Astrocyte of the spinal cord (primary cell): ENCODE measurements at regions not wholly inside any gene's neighbourhood (a gene's known extent, or its start where the extent isn't known, plus 50 kb on each side); places are given as distances from the start of the nearest gene placed in this dataset.
A peak's percentile ranks its signal among the peaks of the same experiment; 100 is the strongest.
"Not testable (repeated sequence)": the region's sequence is repeated elsewhere in the genome, so short reads cannot be mapped to it uniquely, and the experiment has no call there.

Experiments used
- DNase-seq: peaks from one replicate; pipeline ENCODE4 v3.0.0; 2011; ENCODE audit warnings: low read depth, low spot score
- H3K4me3 ChIP-seq: 2 replicates; pipeline ENCODE4 v1.5.1; 2011; ENCODE audit warnings: low read depth, mild to moderate bottlenecking, low read length, moderate library complexity
- CTCF ChIP-seq: IDR thresholded peaks from 2 replicates; pipeline ENCODE4 v1.5.1; 2012; ENCODE audit warnings: low read depth, mild to moderate bottlenecking, low read length, inconsistent platforms
- in situ Hi-C: cut with HindIII; loops from 2 replicates; pipeline ENCODE4 v1.10.0; 2017; ENCODE audit warnings: low sequenced_read_pairs

- no peak for DNase-seq
- TF ChIP-seq CTCF = no peak
- H3K4me3 ChIP-seq = no peak overlapping the region
- in situ Hi-C loops = no loop called here
Measured at GRCh38 chr4:155037031-155037430, 171.4 kb upstream of the NPY2R start.

- no peak for TF ChIP-seq CTCF
- H3K4me3 ChIP-seq = no peak overlapping the region
- in situ Hi-C loops = no loop called here
- DNase-seq = no peak
Measured at GRCh38 chr4:155038459-155038858, 170.0 kb upstream of the NPY2R start.

- no peak overlapping the region for H3K4me3 ChIP-seq
- in situ Hi-C loops = no loop called here
- TF ChIP-seq CTCF = no peak
- DNase-seq = no peak
Measured at GRCh38 chr4:155039162-155039561, 169.3 kb upstream of the NPY2R start.

GRCh38 chr4:155040031-155040430 is 168.4 kb upstream of the NPY2R start:
- DNase-seq = no peak
- in situ Hi-C loops = no loop called here
- no peak overlapping the region for H3K4me3 ChIP-seq
- TF ChIP-seq CTCF = no peak

DNA sequence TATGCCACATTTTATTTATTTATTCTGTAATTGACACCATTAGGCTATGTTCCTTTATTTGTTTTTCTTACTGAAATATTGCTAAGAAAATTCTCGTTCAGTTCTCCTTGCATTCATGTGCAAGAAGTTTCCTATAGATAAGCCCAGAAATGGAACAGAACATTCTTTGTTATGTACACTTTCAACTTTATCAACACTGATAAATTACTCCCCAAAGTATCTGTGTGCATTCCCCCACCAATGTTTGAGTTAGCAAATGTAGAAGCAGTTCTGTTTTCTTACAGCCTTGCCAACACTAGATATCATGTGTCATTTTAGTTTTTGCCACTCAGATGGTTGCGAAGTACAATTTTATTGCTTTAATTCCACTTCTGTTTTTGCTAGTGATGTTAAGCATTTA is 166.4 kb upstream of the NPY2R start:
- DNase-seq = peak; percentile 4
- in situ Hi-C loops = no loop called here
- H3K4me3 ChIP-seq = no peak overlapping the region
- no peak for TF ChIP-seq CTCF

GRCh38 chr4:155044251-155044650 is 164.2 kb upstream of the NPY2R start:
- in situ Hi-C loops, DNase-seq, H3K4me3 ChIP-seq: not testable (repeated sequence)

- no peak for TF ChIP-seq CTCF
- in situ Hi-C loops = no loop called here
- H3K4me3 ChIP-seq = no peak overlapping the region
- DNase-seq = peak; percentile 60
Measured at GRCh38 chr4:155047755-155048154, 160.7 kb upstream of the NPY2R start.

DNA sequence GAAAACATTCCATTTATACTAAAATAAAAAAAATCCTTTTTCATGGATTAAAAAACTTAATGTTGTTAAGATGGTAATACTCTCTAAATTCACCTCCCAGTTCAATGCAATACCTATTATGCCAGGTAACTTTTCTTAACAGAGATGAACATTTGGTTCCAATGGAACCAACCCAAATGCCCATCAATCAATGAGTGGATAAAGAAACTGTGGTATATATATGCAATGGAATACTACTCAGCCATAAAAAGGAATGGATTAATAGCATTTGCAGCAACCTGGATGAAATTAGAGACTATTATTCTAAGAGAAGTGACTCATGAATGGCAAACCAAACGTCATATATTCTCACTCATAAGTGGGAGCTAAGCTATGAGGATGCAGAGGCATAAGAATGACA is 154.4 kb upstream of the NPY2R start:
- H3K4me3 ChIP-seq, in situ Hi-C loops: not testable (repeated sequence)

More for the DNA sequence above, 154.4 kb upstream of the NPY2R start:
- DNase-seq = not testable (repeated sequence)
